Neural cell (in vitro differentiated cells): ENCODE measurements at regions not wholly inside any gene's neighbourhood (a gene's known extent, or its start where the extent isn't known, plus 50 kb on each side); places are given as distances from the start of the nearest gene placed in this dataset.

Experiments used
- H2AFZ ChIP-seq: fragments of 200-600, 300-800 bp; sonication (generic), shearing (Covaris generic); 2 replicates; pipeline ENCODE4 v1.6.0; 2014; ENCODE audit warnings: low read depth, mild to moderate bottlenecking, antibody characterized with exemption, low read length, moderate library complexity
- H3F3A ChIP-seq: fragments of 200-600 bp; shearing (Covaris generic); 2 replicates; pipeline ENCODE4 v1.6.1; 2016; ENCODE audit warnings: mild to moderate bottlenecking, moderate library complexity, mixed read lengths, antibody characterized with exemption, low read length; ENCODE audit not compliant: insufficient read depth, poor library complexity, severe bottlenecking
- H3K27ac ChIP-seq: fragments of 200-600, 300-800 bp; sonication (generic), shearing (Covaris generic); 2 replicates; pipeline ENCODE4 v1.5.1; 2014; ENCODE audit warnings: mild to moderate bottlenecking, low read length, moderate library complexity
- H3K27me3 ChIP-seq: fragments of 300-800, 200-600 bp; sonication (generic), shearing (Covaris generic); 2 replicates; pipeline ENCODE4 v1.6.0; 2014; ENCODE audit warnings: mild to moderate bottlenecking, low read depth, low read length, moderate library complexity; ENCODE audit not compliant: insufficient read depth
- H3K36me3 ChIP-seq: fragments of 300-800, 200-600 bp; sonication (generic), shearing (Covaris generic); 2 replicates; pipeline ENCODE4 v1.5.1; 2014; ENCODE audit warnings: mild to moderate bottlenecking, antibody characterized with exemption, low read length, moderate library complexity; ENCODE audit not compliant: insufficient read depth
- H3K4me2 ChIP-seq: fragments of 300-800, 200-600 bp; sonication (generic), shearing (Covaris generic); 2 replicates; pipeline ENCODE4 v1.6.0; 2014; ENCODE audit warnings: mild to moderate bottlenecking, low read length
- H3K4me3 ChIP-seq: fragments of 300-800, 200-600 bp; sonication (generic), shearing (Covaris generic); 2 replicates; pipeline ENCODE4 v1.5.1; 2014; ENCODE audit warnings: mild to moderate bottlenecking, low read length, moderate library complexity
- H3K79me2 ChIP-seq: fragments of 200-600 bp; shearing (Covaris generic); replicated peaks from 2 replicates; pipeline ENCODE4 v1.6.0; 2014; ENCODE audit warnings: mild to moderate bottlenecking, low read length, moderate library complexity; ENCODE audit not compliant: insufficient read depth
- H3K9ac ChIP-seq: fragments of 300-800, 200-600 bp; sonication (generic), shearing (Covaris generic); 2 replicates; pipeline ENCODE4 v1.6.1; 2016; ENCODE audit warnings: mild to moderate bottlenecking, low read length, mixed read lengths
- H3K9me2 ChIP-seq: fragments of 200-600 bp; shearing (Covaris generic); 2 replicates; pipeline ENCODE4 v1.6.1; 2016; ENCODE audit warnings: mild to moderate bottlenecking, low read length, mixed read lengths; ENCODE audit not compliant: insufficient read depth
- H3K9me3 ChIP-seq: fragments of 200-600, 300-800 bp; sonication (generic), shearing (Covaris generic); 2 replicates; pipeline ENCODE4 v1.6.1; 2016; ENCODE audit warnings: mild to moderate bottlenecking, mixed run types, low read length, moderate library complexity, mixed read lengths
- H4K20me1 ChIP-seq: fragments of 200-600 bp; shearing (Covaris generic); 2 replicates; pipeline ENCODE4 v1.6.1; 2016; ENCODE audit warnings: mild to moderate bottlenecking, mixed run types; ENCODE audit not compliant: insufficient read depth
- EP300 ChIP-seq: fragments of 450-650 bp; conservative IDR thresholded peaks from 2 replicates; pipeline ENCODE4 v1.6.1; 2014; ENCODE audit warnings: antibody characterized with exemption, mild to moderate bottlenecking, moderate library complexity; ENCODE audit not compliant: poor library complexity, severe bottlenecking
- EZH2 ChIP-seq: fragments of 200-600, 300-800 bp; shearing (Covaris generic), sonication (generic); IDR thresholded peaks from 2 replicates; pipeline ENCODE4 v1.6.1; 2014; ENCODE audit warnings: antibody characterized with exemption, low read length, borderline replicate concordance, mild to moderate bottlenecking; ENCODE audit not compliant: insufficient read depth, poor library complexity, severe bottlenecking
- MXI1 ChIP-seq: fragments of 450-650 bp; conservative IDR thresholded peaks from 2 replicates; pipeline ENCODE4 v1.6.1; 2014; ENCODE audit warnings: antibody characterized with exemption, mild to moderate bottlenecking; ENCODE audit not compliant: poor library complexity, severe bottlenecking
- POLR2AphosphoS5 ChIP-seq: IDR thresholded peaks from 2 replicates; pipeline ENCODE4 v1.6.1; 2012
- RAD21 ChIP-seq: fragments of 450-650 bp; conservative IDR thresholded peaks from 2 replicates; pipeline ENCODE4 v1.6.1; 2014; ENCODE audit warnings: antibody characterized with exemption, mild to moderate bottlenecking, moderate library complexity
- SMC3 ChIP-seq: fragments of 450-650 bp; conservative IDR thresholded peaks from 2 replicates; pipeline ENCODE4 v1.6.1; 2014; ENCODE audit warnings: antibody characterized with exemption, mild to moderate bottlenecking, moderate library complexity; ENCODE audit not compliant: poor library complexity
- TAF1 ChIP-seq: IDR thresholded peaks from 2 replicates; pipeline ENCODE4 v1.6.1; 2012; ENCODE audit warnings: low read depth
- TF ChIP-seq, protein P1 (sequence below): IDR thresholded peaks from 2 replicates; pipeline ENCODE4 v1.6.1; 2012; ENCODE audit warnings: borderline replicate concordance
- TF ChIP-seq, protein P2 (sequence below): fragments of 450-650 bp; IDR thresholded peaks from 2 replicates; pipeline ENCODE4 v1.5.1; 2014; ENCODE audit warnings: antibody characterized with exemption, mild to moderate bottlenecking, moderate library complexity; ENCODE audit not compliant: poor library complexity, severe bottlenecking

DNA sequence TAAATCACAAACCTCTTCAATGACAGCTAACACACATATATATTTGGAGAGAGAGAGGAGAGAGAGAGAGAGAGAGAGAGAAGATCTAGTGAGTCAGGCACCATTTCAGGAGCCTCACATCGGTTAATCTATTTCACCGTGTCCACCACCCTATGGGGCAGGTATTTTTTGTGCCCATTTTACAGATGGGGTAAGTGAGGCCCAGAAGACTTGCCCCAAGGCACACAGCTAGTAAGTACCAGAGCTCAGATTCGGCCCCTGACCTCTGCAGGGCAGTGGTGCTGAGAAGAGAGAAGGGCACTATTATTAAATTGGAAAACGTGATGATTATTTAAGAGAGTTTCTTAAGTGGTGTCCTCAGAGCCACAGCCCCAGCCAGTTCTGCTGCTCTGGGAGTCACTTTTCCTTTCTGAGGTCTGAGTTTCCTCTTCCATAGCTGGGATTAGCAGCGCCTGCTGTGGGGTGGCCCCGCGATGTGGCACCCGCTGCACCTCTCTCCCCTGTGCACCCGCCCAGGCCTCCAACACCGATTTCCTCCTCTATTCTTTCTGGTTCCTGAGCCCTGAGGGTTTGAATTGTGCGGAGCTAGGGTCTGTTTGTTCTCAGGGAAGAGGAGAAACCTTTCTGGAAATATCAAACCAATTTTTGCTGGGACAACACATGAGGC is 303.9 kb downstream of the IRF8 start:
- Histone ChIP-seq H3K4me2 (no peak overlapping the region), H2AFZ (no peak overlapping the region), H3K9me3 (no peaks in the 10 kb centered on the region), H3K4me3 (no peak overlapping the region), H3K27me3 (no peaks in the 10 kb centered on the region), H3K79me2 (no peaks in the 10 kb centered on the region), H4K20me1 (no peaks in the 10 kb centered on the region), H3K9ac (no peak overlapping the region), H3K36me3 (no peaks in the 10 kb centered on the region), H3K27ac (no peak overlapping the region), H3K9me2 (no peaks in the 10 kb centered on the region), H3F3A (no peaks in the 10 kb centered on the region)
- TF ChIP-seq SMC3 (no peak), POLR2AphosphoS5 (no peak), RAD21 (no peak), TAF1 (no peak), EP300 (no peak), EZH2 (no peak), MXI1 (no peak)
- TF ChIP-seq, protein P1, sequence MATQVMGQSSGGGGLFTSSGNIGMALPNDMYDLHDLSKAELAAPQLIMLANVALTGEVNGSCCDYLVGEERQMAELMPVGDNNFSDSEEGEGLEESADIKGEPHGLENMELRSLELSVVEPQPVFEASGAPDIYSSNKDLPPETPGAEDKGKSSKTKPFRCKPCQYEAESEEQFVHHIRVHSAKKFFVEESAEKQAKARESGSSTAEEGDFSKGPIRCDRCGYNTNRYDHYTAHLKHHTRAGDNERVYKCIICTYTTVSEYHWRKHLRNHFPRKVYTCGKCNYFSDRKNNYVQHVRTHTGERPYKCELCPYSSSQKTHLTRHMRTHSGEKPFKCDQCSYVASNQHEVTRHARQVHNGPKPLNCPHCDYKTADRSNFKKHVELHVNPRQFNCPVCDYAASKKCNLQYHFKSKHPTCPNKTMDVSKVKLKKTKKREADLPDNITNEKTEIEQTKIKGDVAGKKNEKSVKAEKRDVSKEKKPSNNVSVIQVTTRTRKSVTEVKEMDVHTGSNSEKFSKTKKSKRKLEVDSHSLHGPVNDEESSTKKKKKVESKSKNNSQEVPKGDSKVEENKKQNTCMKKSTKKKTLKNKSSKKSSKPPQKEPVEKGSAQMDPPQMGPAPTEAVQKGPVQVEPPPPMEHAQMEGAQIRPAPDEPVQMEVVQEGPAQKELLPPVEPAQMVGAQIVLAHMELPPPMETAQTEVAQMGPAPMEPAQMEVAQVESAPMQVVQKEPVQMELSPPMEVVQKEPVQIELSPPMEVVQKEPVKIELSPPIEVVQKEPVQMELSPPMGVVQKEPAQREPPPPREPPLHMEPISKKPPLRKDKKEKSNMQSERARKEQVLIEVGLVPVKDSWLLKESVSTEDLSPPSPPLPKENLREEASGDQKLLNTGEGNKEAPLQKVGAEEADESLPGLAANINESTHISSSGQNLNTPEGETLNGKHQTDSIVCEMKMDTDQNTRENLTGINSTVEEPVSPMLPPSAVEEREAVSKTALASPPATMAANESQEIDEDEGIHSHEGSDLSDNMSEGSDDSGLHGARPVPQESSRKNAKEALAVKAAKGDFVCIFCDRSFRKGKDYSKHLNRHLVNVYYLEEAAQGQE = no peak
- TF ChIP-seq, protein P2, sequence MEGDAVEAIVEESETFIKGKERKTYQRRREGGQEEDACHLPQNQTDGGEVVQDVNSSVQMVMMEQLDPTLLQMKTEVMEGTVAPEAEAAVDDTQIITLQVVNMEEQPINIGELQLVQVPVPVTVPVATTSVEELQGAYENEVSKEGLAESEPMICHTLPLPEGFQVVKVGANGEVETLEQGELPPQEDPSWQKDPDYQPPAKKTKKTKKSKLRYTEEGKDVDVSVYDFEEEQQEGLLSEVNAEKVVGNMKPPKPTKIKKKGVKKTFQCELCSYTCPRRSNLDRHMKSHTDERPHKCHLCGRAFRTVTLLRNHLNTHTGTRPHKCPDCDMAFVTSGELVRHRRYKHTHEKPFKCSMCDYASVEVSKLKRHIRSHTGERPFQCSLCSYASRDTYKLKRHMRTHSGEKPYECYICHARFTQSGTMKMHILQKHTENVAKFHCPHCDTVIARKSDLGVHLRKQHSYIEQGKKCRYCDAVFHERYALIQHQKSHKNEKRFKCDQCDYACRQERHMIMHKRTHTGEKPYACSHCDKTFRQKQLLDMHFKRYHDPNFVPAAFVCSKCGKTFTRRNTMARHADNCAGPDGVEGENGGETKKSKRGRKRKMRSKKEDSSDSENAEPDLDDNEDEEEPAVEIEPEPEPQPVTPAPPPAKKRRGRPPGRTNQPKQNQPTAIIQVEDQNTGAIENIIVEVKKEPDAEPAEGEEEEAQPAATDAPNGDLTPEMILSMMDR = no peak

DNA sequence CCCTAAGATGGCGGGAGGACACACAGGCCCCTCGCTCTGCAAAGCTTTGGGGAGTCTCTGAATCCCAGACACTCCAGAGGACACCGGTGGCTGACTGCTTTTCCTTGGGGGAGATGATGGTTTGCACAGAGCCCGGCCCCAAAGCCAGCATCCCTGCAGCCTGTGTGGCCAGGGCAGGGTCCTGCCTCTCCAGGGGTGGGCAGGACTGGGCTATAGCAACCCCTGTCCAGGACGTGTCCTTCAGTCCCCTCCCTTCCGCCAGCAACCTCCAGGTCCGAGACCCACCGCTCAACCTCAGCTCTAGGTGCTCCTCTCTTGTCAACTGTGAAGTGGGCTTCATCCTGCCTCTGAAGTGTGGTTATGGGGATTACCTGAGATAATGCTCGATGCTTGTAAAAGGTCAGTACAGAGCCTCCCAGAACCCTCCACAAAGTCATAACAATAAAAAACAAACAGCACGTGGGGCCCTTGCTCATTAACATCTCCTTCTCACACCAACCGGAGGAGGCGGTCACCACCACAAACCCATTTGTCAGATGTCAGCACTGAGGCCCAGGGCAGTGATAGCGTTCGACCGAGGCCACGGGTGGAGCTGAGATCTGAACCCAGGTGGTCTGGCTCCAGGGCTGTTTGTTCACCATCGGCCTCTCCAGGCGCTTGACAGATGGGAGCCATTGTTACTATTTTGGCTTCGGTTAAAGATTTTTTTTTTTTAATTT is 304.8 kb downstream of the IRF8 start:
- H3K9me3 ChIP-seq = no peaks in the 10 kb centered on the region
- no peak overlapping the region for H3K4me2 ChIP-seq
- no peak overlapping the region for H3K27ac ChIP-seq
- TF ChIP-seq RAD21 = no peak
- TF ChIP-seq EZH2 = no peak
- TF ChIP-seq, protein P2 = no peak
- no peak for TF ChIP-seq SMC3
- TF ChIP-seq POLR2AphosphoS5 = no peak
- TF ChIP-seq, protein P1 = no peak
- TF ChIP-seq MXI1 = no peak
- no peak for TF ChIP-seq EP300
- no peak for TF ChIP-seq TAF1
- no peaks in the 10 kb centered on the region for H3K9me2 ChIP-seq
- H3K27me3 ChIP-seq = no peaks in the 10 kb centered on the region
- H3K79me2 ChIP-seq = no peaks in the 10 kb centered on the region
- H2AFZ ChIP-seq = no peak overlapping the region
- no peak overlapping the region for H3K4me3 ChIP-seq
- no peaks in the 10 kb centered on the region for H4K20me1 ChIP-seq
- no peaks in the 10 kb centered on the region for H3K36me3 ChIP-seq
- H3F3A ChIP-seq = no peaks in the 10 kb centered on the region
- H3K9ac ChIP-seq = no peak overlapping the region
